ENCODE measurements at regions not wholly inside any gene's neighbourhood (a gene's known extent, or its start where the extent isn't known, plus 50 kb on each side); places are given as distances from the start of the nearest gene placed in this dataset.
A peak's percentile ranks its signal among the peaks of the same experiment; 100 is the strongest.

DNA sequence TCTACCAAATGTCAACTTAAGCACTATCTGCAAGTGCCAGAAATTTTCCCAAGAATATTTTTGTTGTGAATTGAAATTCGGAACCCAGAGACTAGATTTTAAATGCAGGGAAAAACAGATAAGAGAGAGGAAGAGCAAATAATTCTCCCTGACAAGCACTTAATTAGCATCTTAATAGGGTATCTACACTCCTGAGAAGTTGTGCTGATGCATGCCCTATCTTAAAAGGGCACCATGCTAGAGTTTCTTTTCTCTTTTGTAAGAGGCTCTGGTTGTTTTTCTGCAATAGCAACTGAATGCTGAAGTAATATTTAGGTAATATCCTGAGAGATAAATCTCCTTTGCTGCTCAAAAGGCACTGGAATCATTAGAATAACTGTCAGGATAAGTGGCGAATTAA lies 139.9 kb upstream of the UGT8 start:
- TF ChIP-seq, protein P1, sequence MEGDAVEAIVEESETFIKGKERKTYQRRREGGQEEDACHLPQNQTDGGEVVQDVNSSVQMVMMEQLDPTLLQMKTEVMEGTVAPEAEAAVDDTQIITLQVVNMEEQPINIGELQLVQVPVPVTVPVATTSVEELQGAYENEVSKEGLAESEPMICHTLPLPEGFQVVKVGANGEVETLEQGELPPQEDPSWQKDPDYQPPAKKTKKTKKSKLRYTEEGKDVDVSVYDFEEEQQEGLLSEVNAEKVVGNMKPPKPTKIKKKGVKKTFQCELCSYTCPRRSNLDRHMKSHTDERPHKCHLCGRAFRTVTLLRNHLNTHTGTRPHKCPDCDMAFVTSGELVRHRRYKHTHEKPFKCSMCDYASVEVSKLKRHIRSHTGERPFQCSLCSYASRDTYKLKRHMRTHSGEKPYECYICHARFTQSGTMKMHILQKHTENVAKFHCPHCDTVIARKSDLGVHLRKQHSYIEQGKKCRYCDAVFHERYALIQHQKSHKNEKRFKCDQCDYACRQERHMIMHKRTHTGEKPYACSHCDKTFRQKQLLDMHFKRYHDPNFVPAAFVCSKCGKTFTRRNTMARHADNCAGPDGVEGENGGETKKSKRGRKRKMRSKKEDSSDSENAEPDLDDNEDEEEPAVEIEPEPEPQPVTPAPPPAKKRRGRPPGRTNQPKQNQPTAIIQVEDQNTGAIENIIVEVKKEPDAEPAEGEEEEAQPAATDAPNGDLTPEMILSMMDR (conservative IDR thresholded peaks at IDR 0.05 in 1 of 2, IDR thresholded peaks at IDR 0.05 in 1 of 2; ENCODE audit: low read depth in 1 of 2, low read length in 2 of 2), result no peak
- no peak for TF ChIP-seq EZH2 (IDR thresholded peaks at IDR 0.05; ENCODE audit: low read length, missing control alignments)
- Histone ChIP-seq H3K4me1 (ENCODE audit: control insufficient read depth, extremely low read depth, insufficient read depth, low read length) (no peaks in the 10 kb centered on the region), H3K36me3 (ENCODE audit: control insufficient read depth, insufficient read depth, low read length) (no peaks in the 10 kb centered on the region), H3K4me3 (replicated peaks in 1 of 4; ENCODE audit: control extremely low read depth in 1 of 4, insufficient read depth in 1 of 4, low read depth in 3 of 4, low read length in 4 of 4) (no peak overlapping the region), H3K27ac (ENCODE audit: insufficient read depth, low read length) (no peak overlapping the region), H4K20me1 (ENCODE audit: control insufficient read depth, extremely low read depth, insufficient read depth, low read length) (no peaks in the 10 kb centered on the region), H3K9ac (ENCODE audit: insufficient read depth, low read length) (no peak overlapping the region), H3K4me2 (ENCODE audit: extremely low read depth, insufficient read depth, low read length) (no peak overlapping the region), H2AFZ (ENCODE audit: low read length) (no peak overlapping the region), H3K27me3 (ENCODE audit: control insufficient read depth, insufficient read depth, low read length) (no peaks in the 10 kb centered on the region), H3K79me2 (ENCODE audit: control insufficient read depth, insufficient read depth, low read length) (no peaks in the 10 kb centered on the region), H3K9me3 (ENCODE audit: control insufficient read depth, insufficient read depth, low read depth, low read length) (no peaks in the 10 kb centered on the region)
- no peak for DNase-seq (ENCODE audit: low read depth in 2 of 2)

DNA sequence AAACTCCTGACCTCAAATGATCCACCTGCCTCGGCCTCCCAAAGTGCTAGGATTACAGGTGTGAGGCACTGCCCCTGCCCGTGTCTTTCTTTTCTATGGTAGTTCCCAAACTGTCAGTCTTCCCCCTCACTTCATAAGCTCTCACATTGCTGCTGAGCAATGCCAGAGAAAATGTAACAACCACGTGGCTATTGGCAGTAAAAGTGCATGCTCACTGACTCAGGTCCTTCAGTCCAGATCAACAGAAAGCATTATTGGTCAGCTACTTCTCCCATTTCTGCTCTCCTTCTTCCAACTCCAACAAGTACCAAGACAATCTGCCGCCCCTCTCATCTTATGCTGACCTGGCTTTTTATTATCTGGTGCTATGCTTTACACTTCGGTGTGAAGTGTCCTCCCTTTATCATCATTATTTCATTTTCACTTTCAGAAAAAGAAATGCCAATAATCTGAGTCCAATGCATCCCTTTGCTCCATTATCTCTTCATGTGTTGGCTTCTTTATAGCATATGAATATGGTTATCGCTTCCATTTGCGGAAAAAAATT lies 133.8 kb upstream of the UGT8 start:
- H3K4me1 ChIP-seq (ENCODE audit: control insufficient read depth, extremely low read depth, insufficient read depth, low read length), result no peaks in the 10 kb centered on the region
- H2AFZ ChIP-seq (ENCODE audit: low read length), result no peak overlapping the region
- H3K79me2 ChIP-seq (ENCODE audit: control insufficient read depth, insufficient read depth, low read length), result no peaks in the 10 kb centered on the region
- H3K4me2 ChIP-seq (ENCODE audit: extremely low read depth, insufficient read depth, low read length), result no peak overlapping the region
- no peaks in the 10 kb centered on the region for H4K20me1 ChIP-seq (ENCODE audit: control insufficient read depth, extremely low read depth, insufficient read depth, low read length)
- no peaks in the 10 kb centered on the region for H3K9me3 ChIP-seq (ENCODE audit: control insufficient read depth, insufficient read depth, low read depth, low read length)
- peak in 1 of 2 donors; percentile 14 for DNase-seq (ENCODE audit: low read depth in 2 of 2)
- H3K27ac ChIP-seq (ENCODE audit: insufficient read depth, low read length), result no peak overlapping the region
- no peak overlapping the region for H3K9ac ChIP-seq (ENCODE audit: insufficient read depth, low read length)
- no peak overlapping the region for H3K4me3 ChIP-seq (replicated peaks in 1 of 4; ENCODE audit: control extremely low read depth in 1 of 4, insufficient read depth in 1 of 4, low read depth in 3 of 4, low read length in 4 of 4)
- H3K36me3 ChIP-seq (ENCODE audit: control insufficient read depth, insufficient read depth, low read length), result no peaks in the 10 kb centered on the region
- no peaks in the 10 kb centered on the region for H3K27me3 ChIP-seq (ENCODE audit: control insufficient read depth, insufficient read depth, low read length)
- TF ChIP-seq EZH2 (IDR thresholded peaks at IDR 0.05; ENCODE audit: low read length, missing control alignments), result no peak
- TF ChIP-seq, protein P1 (conservative IDR thresholded peaks at IDR 0.05 in 1 of 2, IDR thresholded peaks at IDR 0.05 in 1 of 2; ENCODE audit: low read depth in 1 of 2, low read length in 2 of 2), result no peak

DNA sequence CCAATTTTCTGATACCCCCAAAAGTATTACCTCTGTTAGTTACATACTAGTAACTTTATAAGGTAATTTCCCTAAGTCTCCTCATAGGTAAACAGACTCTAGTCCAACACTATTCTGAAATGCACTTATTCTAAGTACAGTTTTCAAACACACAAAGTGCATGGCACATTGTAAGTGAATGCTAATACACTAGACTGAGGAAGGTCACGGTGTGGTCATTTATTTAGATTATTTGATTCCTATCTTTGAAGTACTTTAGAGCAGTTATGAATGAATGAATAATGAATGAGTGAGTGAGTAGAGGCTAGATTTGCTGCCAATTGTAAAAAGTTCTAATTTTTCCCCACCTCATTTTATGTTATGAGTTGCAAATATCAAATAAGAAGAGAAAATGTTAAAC lies 132.8 kb upstream of the UGT8 start:
- no peaks in the 10 kb centered on the region for H3K27me3 ChIP-seq (ENCODE audit: control insufficient read depth, insufficient read depth, low read length)
- no peak overlapping the region for H3K4me2 ChIP-seq (ENCODE audit: extremely low read depth, insufficient read depth, low read length)
- H3K36me3 ChIP-seq (ENCODE audit: control insufficient read depth, insufficient read depth, low read length), result no peaks in the 10 kb centered on the region
- TF ChIP-seq EZH2 (IDR thresholded peaks at IDR 0.05; ENCODE audit: low read length, missing control alignments), result no peak
- TF ChIP-seq, protein P1 (conservative IDR thresholded peaks at IDR 0.05 in 1 of 2, IDR thresholded peaks at IDR 0.05 in 1 of 2; ENCODE audit: low read depth in 1 of 2, low read length in 2 of 2), result no peak
- H3K9me3 ChIP-seq (ENCODE audit: control insufficient read depth, insufficient read depth, low read depth, low read length), result no peaks in the 10 kb centered on the region
- H3K4me3 ChIP-seq (replicated peaks in 1 of 4; ENCODE audit: control extremely low read depth in 1 of 4, insufficient read depth in 1 of 4, low read depth in 3 of 4, low read length in 4 of 4), result no peak overlapping the region
- H3K79me2 ChIP-seq (ENCODE audit: control insufficient read depth, insufficient read depth, low read length), result no peaks in the 10 kb centered on the region
- H3K4me1 ChIP-seq (ENCODE audit: control insufficient read depth, extremely low read depth, insufficient read depth, low read length), result no peaks in the 10 kb centered on the region
- H4K20me1 ChIP-seq (ENCODE audit: control insufficient read depth, extremely low read depth, insufficient read depth, low read length), result no peaks in the 10 kb centered on the region
- H3K27ac ChIP-seq (ENCODE audit: insufficient read depth, low read length), result no peak overlapping the region
- no peak overlapping the region for H3K9ac ChIP-seq (ENCODE audit: insufficient read depth, low read length)
- DNase-seq (ENCODE audit: low read depth in 2 of 2), result no peak
- H2AFZ ChIP-seq (ENCODE audit: low read length), result no peak overlapping the region

Measured in fibroblast of lung (primary cell).